ENCODE measurements at regions not wholly inside any gene's neighbourhood (a gene's known extent, or its start where the extent isn't known, plus 50 kb on each side); places are given as distances from the start of the nearest gene placed in this dataset.

DNA sequence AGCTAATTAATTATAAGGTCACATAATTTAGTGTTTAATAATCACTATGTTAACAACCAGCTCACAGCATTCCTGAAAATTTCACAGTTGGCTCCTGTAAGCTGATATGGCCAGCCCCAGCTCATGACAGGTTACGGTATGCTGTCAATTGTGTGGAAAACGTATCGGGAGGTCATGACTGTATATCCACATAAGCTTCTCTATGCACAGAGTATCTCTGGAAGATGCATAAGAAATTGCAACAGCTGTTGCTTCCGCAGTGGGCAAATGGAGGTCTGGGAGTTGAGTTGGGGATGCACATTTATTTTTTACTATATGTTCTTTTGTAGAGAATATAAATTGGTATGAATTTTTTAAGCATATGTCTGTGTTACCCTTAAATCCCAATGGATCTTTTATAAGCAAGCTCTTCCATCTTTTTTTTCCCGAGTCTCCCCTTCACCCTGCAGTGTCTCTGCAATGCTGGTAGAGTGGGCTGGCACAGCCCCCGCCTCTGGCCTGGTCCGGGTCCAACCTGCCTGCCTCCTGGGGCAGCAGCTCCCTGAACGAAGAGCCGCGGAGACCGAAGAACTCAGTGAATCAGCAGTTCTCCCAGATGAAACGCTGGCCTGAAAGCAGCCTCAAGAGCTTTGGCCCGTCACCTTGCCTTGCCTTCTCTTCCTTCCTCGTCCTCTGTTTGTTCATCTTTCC lies 139.9 kb upstream of the CDYL start:
- TF ChIP-seq EZH2 (IDR thresholded peaks at IDR 0.05; ENCODE audit: borderline replicate concordance, low read depth, low read length, severe bottlenecking) (no peak), POLR2A (IDR thresholded peaks at IDR 0.05; ENCODE audit: low read depth, low read length) (no peak), GATA2 (IDR thresholded peaks at IDR 0.05; ENCODE audit: insufficient read depth, insufficient read length, low read depth, low read length) (no peak)
- TF ChIP-seq, protein P1, sequence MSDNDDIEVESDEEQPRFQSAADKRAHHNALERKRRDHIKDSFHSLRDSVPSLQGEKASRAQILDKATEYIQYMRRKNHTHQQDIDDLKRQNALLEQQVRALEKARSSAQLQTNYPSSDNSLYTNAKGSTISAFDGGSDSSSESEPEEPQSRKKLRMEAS (IDR thresholded peaks at IDR 0.05; ENCODE audit: insufficient read depth, insufficient read length): no peak
- TF ChIP-seq, protein P2, sequence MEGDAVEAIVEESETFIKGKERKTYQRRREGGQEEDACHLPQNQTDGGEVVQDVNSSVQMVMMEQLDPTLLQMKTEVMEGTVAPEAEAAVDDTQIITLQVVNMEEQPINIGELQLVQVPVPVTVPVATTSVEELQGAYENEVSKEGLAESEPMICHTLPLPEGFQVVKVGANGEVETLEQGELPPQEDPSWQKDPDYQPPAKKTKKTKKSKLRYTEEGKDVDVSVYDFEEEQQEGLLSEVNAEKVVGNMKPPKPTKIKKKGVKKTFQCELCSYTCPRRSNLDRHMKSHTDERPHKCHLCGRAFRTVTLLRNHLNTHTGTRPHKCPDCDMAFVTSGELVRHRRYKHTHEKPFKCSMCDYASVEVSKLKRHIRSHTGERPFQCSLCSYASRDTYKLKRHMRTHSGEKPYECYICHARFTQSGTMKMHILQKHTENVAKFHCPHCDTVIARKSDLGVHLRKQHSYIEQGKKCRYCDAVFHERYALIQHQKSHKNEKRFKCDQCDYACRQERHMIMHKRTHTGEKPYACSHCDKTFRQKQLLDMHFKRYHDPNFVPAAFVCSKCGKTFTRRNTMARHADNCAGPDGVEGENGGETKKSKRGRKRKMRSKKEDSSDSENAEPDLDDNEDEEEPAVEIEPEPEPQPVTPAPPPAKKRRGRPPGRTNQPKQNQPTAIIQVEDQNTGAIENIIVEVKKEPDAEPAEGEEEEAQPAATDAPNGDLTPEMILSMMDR (IDR thresholded peaks at IDR 0.05; ENCODE audit: extremely low read depth in 1 of 2, insufficient read depth in 1 of 2, low read depth in 1 of 2, low read length in 2 of 2): no peak
